ENCODE measurements at regions not wholly inside any gene's neighbourhood (a gene's known extent, or its start where the extent isn't known, plus 50 kb on each side); places are given as distances from the start of the nearest gene placed in this dataset.

DNA sequence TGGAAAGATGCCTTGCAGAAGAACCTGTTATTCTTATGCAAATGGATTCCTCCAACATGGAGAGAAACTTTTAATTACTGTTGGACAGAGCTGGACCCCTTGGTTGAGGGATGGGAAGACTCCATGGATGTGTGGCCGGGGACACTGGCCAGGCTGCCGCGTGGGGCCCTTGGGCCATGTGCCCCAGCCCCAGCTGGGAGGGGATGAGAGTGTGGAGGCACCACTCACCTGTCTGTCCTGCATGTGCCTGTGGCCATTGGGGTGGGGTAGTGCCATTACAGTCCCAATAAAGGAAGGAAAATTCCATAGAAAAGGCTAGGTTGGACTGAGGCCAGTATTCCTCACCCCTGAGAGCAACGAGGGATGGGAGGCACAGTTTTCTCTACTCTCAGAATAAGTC lies 564.5 kb upstream of the PTBP2 start:
- H3K4me3 ChIP-seq = no peak overlapping the region
- no peaks in the 10 kb centered on the region for H3K4me1 ChIP-seq
- no peaks in the 10 kb centered on the region for H3K36me3 ChIP-seq
- H3K9me3 ChIP-seq = no peaks in the 10 kb centered on the region
- ATAC-seq = no peak
- TF ChIP-seq POLR2A (IDR thresholded peaks at IDR 0.05) (no peak), CTCF (IDR thresholded peaks at IDR 0.05 in 4 of 5, conservative IDR thresholded peaks at IDR 0.05 in 1 of 5) (no peak)
- no peak overlapping the region for H3K27ac ChIP-seq
- in situ Hi-C loops (cut with MboI; ENCODE audit: low sequenced_read_pairs in 4 of 4) = no loop called here
- no peaks in the 10 kb centered on the region for H3K27me3 ChIP-seq
- intact Hi-C loops (cut with DNase I; ENCODE audit: low total_unique reads) = no loop called here
- no peak for DNase-seq

GRCh38 chr1:96159379-96159778 lies 562.2 kb upstream of the PTBP2 start:
- Histone ChIP-seq H3K4me1 (no peaks in the 10 kb centered on the region), H3K27ac (no peak overlapping the region), H3K36me3 (no peaks in the 10 kb centered on the region), H3K27me3 (no peaks in the 10 kb centered on the region), H3K9me3 (no peaks in the 10 kb centered on the region), H3K4me3 (no peak overlapping the region)
- intact Hi-C loops (cut with DNase I; ENCODE audit: low total_unique reads) (no loop called here), in situ Hi-C loops (cut with MboI; ENCODE audit: low sequenced_read_pairs in 4 of 4) (no loop called here)
- DNase-seq (no peak), ATAC-seq (no peak)
- TF ChIP-seq CTCF (IDR thresholded peaks at IDR 0.05 in 4 of 5, conservative IDR thresholded peaks at IDR 0.05 in 1 of 5) (no peak), POLR2A (IDR thresholded peaks at IDR 0.05) (no peak)

DNA sequence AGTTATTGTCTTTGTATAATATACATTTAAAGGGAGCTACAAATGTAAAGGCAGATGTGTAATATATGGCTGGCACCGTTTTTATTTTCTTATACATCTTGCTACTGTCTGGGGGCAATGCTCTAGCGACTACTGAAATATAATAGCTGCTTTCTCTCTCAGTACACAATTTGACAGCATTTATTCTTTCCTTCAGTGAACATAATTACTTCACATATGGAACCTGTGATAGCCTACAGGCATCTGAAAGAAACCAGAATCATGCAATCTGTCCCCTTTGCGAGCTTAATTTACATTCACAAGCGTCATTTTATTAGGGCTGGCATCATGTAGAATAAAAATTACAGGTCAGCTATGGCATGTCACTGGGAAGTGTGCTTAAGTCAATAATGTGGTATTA lies 557.5 kb upstream of the PTBP2 start:
- ATAC-seq = no peak
- TF ChIP-seq POLR2A (IDR thresholded peaks at IDR 0.05) = no peak
- TF ChIP-seq CTCF (IDR thresholded peaks at IDR 0.05 in 4 of 5, conservative IDR thresholded peaks at IDR 0.05 in 1 of 5) = no peak
- intact Hi-C loops (cut with DNase I; ENCODE audit: low total_unique reads) = no loop called here

GRCh38 chr1:96178053-96178452 lies 543.5 kb upstream of the PTBP2 start:
- no peaks in the 10 kb centered on the region for H3K9me3 ChIP-seq
- in situ Hi-C loops (cut with MboI; ENCODE audit: low sequenced_read_pairs in 4 of 4) = no loop called here
- H3K4me3 ChIP-seq = no peak overlapping the region
- TF ChIP-seq CTCF (IDR thresholded peaks at IDR 0.05 in 4 of 5, conservative IDR thresholded peaks at IDR 0.05 in 1 of 5) (no peak), POLR2A (IDR thresholded peaks at IDR 0.05) (no peak)
- H3K27ac ChIP-seq = no peak overlapping the region
- intact Hi-C loops (cut with DNase I; ENCODE audit: low total_unique reads) = no loop called here
- H3K36me3 ChIP-seq = no peaks in the 10 kb centered on the region
- H3K27me3 ChIP-seq = no peaks in the 10 kb centered on the region
- ATAC-seq (no peak), DNase-seq (no peak)
- no peaks in the 10 kb centered on the region for H3K4me1 ChIP-seq

More for the DNA sequence above, 557.5 kb upstream of the PTBP2 start:
- DNase-seq = no peak
- no peaks in the 10 kb centered on the region for H3K27me3 ChIP-seq
- in situ Hi-C loops (cut with MboI; ENCODE audit: low sequenced_read_pairs in 4 of 4) = no loop called here
- no peaks in the 10 kb centered on the region for H3K36me3 ChIP-seq
- H3K9me3 ChIP-seq = no peaks in the 10 kb centered on the region
- H3K4me3 ChIP-seq = no peak overlapping the region
- no peak overlapping the region for H3K27ac ChIP-seq
- H3K4me1 ChIP-seq = no peaks in the 10 kb centered on the region

- Histone ChIP-seq H3K36me3 (no peaks in the 10 kb centered on the region), H3K4me3 (no peak overlapping the region), H3K27ac (no peak overlapping the region), H3K9me3 (no peaks in the 10 kb centered on the region), H3K4me1 (no peaks in the 10 kb centered on the region), H3K27me3 (no peaks in the 10 kb centered on the region)
- intact Hi-C loops (cut with DNase I; ENCODE audit: low total_unique reads) = no loop called here
- ATAC-seq (no peak), DNase-seq (no peak)
- TF ChIP-seq CTCF (IDR thresholded peaks at IDR 0.05 in 4 of 5, conservative IDR thresholded peaks at IDR 0.05 in 1 of 5) (no peak), POLR2A (IDR thresholded peaks at IDR 0.05) (no peak)
- in situ Hi-C loops (cut with MboI; ENCODE audit: low sequenced_read_pairs in 4 of 4) = no loop called here
Measured at GRCh38 chr1:96183485-96183884, 538.1 kb upstream of the PTBP2 start.

Data from gastrocnemius medialis (tissue), 4 donors.